ENCODE measurements at regions not wholly inside any gene's neighbourhood (a gene's known extent, or its start where the extent isn't known, plus 50 kb on each side); places are given as distances from the start of the nearest gene placed in this dataset.

- ATAC-seq (no peak), FAIRE-seq (no peak), DNase-seq (ENCODE audit: low read depth, low spot score) (no peak)
- Histone ChIP-seq H3K4me1 (ENCODE audit: control insufficient read depth, insufficient read depth, low read length) (no peaks in the 10 kb centered on the region), H3K36me3 (ENCODE audit: control insufficient read depth in 2 of 2, insufficient read depth in 2 of 2, low read length in 1 of 2) (no peaks in the 10 kb centered on the region), H4K20me1 (ENCODE audit: control insufficient read depth, insufficient read depth) (no peaks in the 10 kb centered on the region), H3K9me3 (replicated peaks; ENCODE audit: control insufficient read depth, insufficient read depth, low read length) (no peaks in the 10 kb centered on the region), H3K27ac (ENCODE audit: control insufficient read depth, insufficient read depth) (no peak overlapping the region), H3K9ac (ENCODE audit: control insufficient read depth, insufficient read depth, low read length) (no peak overlapping the region), H3K27me3 (replicated peaks in 1 of 2; ENCODE audit: control insufficient read depth in 2 of 2, insufficient read depth in 2 of 2, low read length in 1 of 2) (no peaks in the 10 kb centered on the region), H2AFZ (ENCODE audit: control insufficient read depth, low read depth, low read length) (no peak overlapping the region), H3K4me3 (no peak overlapping the region), H3K79me2 (ENCODE audit: control insufficient read depth, insufficient read depth, low read length) (no peaks in the 10 kb centered on the region), H3K4me2 (ENCODE audit: control insufficient read depth, insufficient read depth) (no peak overlapping the region)
- TF ChIP-seq, protein P1, sequence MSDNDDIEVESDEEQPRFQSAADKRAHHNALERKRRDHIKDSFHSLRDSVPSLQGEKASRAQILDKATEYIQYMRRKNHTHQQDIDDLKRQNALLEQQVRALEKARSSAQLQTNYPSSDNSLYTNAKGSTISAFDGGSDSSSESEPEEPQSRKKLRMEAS (IDR thresholded peaks at IDR 0.05; ENCODE audit: low read depth, low read length) = no peak
- no peak for TF ChIP-seq ZNF687 (IDR thresholded peaks at IDR 0.05)
- no peak for TF ChIP-seq CHD4 (IDR thresholded peaks at IDR 0.05)
- TF ChIP-seq CBFB (IDR thresholded peaks at IDR 0.05; ENCODE audit: low read depth) = no peak
- no peak for TF ChIP-seq CREB1 (IDR thresholded peaks at IDR 0.05; ENCODE audit: low read depth)
- no peak for TF ChIP-seq POLR2AphosphoS2 (IDR thresholded peaks at IDR 0.05; ENCODE audit: low read depth, low read length)
- TF ChIP-seq PML (IDR thresholded peaks at IDR 0.05; ENCODE audit: low read length) = no peak
- BruUV-seq (replicated peaks) = no TSS peak
- ChIA-PET SMC1A (ENCODE audit: uncharacterized antibody, unreplicated experiment) (interaction anchor here (0.8 to 1.9 kb wide), 2 partner anchors 49 to 429 kb away, joined by 3 to 5 read pairs; no protein-coding TSS in a partner anchor), CTCF (no interaction called here), POLR2A (no interaction called here), RAD21 (ENCODE audit: unreplicated experiment) (no interaction called here)
- intact Hi-C loops (cut with micrococcal nuclease; ENCODE audit: unreplicated experiment) (no loop called here), in situ Hi-C loops (cut with MboI) (no loop called here)
- 0% methylated on average over 2 of the region's 2 CpGs for WGBS (ENCODE audit: insufficient coverage, insufficient replicate concordance, low lambda C conversion rate, missing lambda C conversion rate)
Observed at GRCh38 chr1:82492159-82492558, 691.4 kb downstream of the ADGRL2 start.
